Right atrium auricular region (tissue), 2 donors: ENCODE measurements at regions not wholly inside any gene's neighbourhood (a gene's known extent, or its start where the extent isn't known, plus 50 kb on each side); places are given as distances from the start of the nearest gene placed in this dataset.

Source experiments
- DNase-seq: peaks from one replicate; pipeline ENCODE4 v3.0.0-alpha.2; 2019; ENCODE audit warnings: low spot score
- H3K27ac ChIP-seq, 2 donors: fragments of 200-600 bp; sonication (generic); 1 replicate in 1 of 2; 2 replicates in 1 of 2; pipeline ENCODE4 v1.5.1; 2016 to 2019
- H3K27me3 ChIP-seq, 2 donors: fragments of 200-600 bp; sonication (generic); one replicate each; pipeline versions ENCODE4 v1.5.1 to v1.6.0; 2017 to 2019
- H3K36me3 ChIP-seq: fragments of 200-600 bp; sonication (generic); one replicate; pipeline ENCODE4 v1.5.1; 2016
- H3K4me1 ChIP-seq, 2 donors: fragments of 200-600 bp; sonication (generic); one replicate each; pipeline versions ENCODE4 v1.5.1 to v1.6.0; 2017 to 2019
- H3K4me3 ChIP-seq, 2 donors: fragments of 200-600 bp; sonication (generic); 1 replicate in 1 of 2; 2 replicates in 1 of 2; pipeline ENCODE4 v1.5.1; 2017 to 2019; ENCODE audit warnings: mild to moderate bottlenecking in 1 of 2, moderate library complexity in 1 of 2
- H3K9me3 ChIP-seq, 2 donors: fragments of 200-600 bp; sonication (generic); one replicate each; pipeline ENCODE4 v1.5.1; 2019
- TF ChIP-seq, protein P1 (sequence below), 2 donors: fragments of 200-600 bp; sonication (generic); IDR thresholded peaks; one replicate each; pipeline ENCODE4 v1.5.1; 2019; ENCODE audit warnings: antibody characterized with exemption in 2 of 2

DNA sequence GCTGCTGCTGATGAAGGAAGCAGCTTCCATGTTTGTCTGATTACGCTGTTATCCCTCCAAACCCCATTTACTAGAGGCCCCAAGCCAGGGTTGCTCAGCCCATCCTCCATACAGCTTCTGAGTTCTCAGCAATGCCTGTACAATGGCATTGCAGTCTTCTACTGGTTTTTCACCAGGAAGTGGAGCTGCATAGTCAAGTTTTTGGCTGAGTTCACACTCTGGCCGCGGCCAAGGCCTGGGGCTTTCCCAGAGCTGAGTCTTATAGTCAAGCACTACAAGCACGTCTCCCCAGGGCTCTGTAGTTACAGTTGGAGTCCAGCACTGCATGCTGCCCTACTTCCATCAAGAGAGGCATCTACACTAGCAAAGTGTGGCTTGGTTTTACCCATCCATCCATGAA, 182.5 kb downstream of the POU4F1 start:
- Histone ChIP-seq H3K4me1 (no peaks in the 10 kb centered on the region), H3K4me3 (no peak overlapping the region), H3K9me3 (no peaks in the 10 kb centered on the region), H3K27me3 (no peaks in the 10 kb centered on the region), H3K27ac (no peak overlapping the region), H3K36me3 (no peaks in the 10 kb centered on the region)
- DNase-seq = peak; percentile 59
- TF ChIP-seq, protein P1, sequence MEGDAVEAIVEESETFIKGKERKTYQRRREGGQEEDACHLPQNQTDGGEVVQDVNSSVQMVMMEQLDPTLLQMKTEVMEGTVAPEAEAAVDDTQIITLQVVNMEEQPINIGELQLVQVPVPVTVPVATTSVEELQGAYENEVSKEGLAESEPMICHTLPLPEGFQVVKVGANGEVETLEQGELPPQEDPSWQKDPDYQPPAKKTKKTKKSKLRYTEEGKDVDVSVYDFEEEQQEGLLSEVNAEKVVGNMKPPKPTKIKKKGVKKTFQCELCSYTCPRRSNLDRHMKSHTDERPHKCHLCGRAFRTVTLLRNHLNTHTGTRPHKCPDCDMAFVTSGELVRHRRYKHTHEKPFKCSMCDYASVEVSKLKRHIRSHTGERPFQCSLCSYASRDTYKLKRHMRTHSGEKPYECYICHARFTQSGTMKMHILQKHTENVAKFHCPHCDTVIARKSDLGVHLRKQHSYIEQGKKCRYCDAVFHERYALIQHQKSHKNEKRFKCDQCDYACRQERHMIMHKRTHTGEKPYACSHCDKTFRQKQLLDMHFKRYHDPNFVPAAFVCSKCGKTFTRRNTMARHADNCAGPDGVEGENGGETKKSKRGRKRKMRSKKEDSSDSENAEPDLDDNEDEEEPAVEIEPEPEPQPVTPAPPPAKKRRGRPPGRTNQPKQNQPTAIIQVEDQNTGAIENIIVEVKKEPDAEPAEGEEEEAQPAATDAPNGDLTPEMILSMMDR (IDR thresholded peaks at IDR 0.05) = no peak

GRCh38 chr13:78413887-78414553, 189.3 kb downstream of the POU4F1 start:
- Histone ChIP-seq H3K4me3 (no peak overlapping the region), H3K36me3 (no peaks in the 10 kb centered on the region), H3K27ac (no peak overlapping the region), H3K9me3 (no peaks in the 10 kb centered on the region), H3K4me1 (no peaks in the 10 kb centered on the region), H3K27me3 (no peaks in the 10 kb centered on the region)
- TF ChIP-seq, protein P1 (IDR thresholded peaks at IDR 0.05) = no peak
- no peak for DNase-seq

DNA sequence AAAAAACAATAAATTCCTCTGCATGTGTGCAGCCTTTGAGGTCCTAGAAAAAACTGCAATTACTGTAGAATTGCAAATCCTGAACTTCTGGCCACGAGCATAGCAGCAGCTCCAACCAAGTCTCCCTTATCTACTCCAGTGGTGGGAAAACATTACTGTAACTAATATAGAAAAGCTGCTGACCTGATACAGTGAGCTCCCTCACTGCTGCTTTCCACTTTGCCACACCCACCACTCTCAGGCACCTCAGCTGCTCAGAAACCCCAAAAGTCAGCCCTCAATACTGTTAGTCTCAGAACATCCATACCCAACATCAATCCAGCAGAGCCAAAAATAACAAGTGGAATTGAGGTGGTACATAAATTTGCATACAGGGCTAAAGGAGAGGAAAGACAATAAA, 192.5 kb downstream of the POU4F1 start:
- Histone ChIP-seq H3K4me1 (no peaks in the 10 kb centered on the region), H3K36me3 (no peaks in the 10 kb centered on the region), H3K27ac (no peak overlapping the region), H3K27me3 (no peaks in the 10 kb centered on the region), H3K9me3 (no peaks in the 10 kb centered on the region), H3K4me3 (no peak overlapping the region)
- no peak for DNase-seq
- TF ChIP-seq, protein P1 (IDR thresholded peaks at IDR 0.05) = no peak

GRCh38 chr13:78410164-78410563, 193.2 kb downstream of the POU4F1 start:
- DNase-seq = no peak
- Histone ChIP-seq H3K4me3 (no peak overlapping the region), H3K27me3 (no peaks in the 10 kb centered on the region), H3K27ac (no peak overlapping the region), H3K9me3 (no peaks in the 10 kb centered on the region), H3K36me3 (no peaks in the 10 kb centered on the region), H3K4me1 (no peaks in the 10 kb centered on the region)
- TF ChIP-seq, protein P1 (IDR thresholded peaks at IDR 0.05) = no peak

- no peaks in the 10 kb centered on the region for H3K4me1 ChIP-seq
- TF ChIP-seq, protein P1 (IDR thresholded peaks at IDR 0.05) = no peak
- H3K9me3 ChIP-seq = no peaks in the 10 kb centered on the region
- no peak for DNase-seq
- no peak overlapping the region for H3K27ac ChIP-seq
- no peak overlapping the region for H3K4me3 ChIP-seq
- no peaks in the 10 kb centered on the region for H3K27me3 ChIP-seq
- no peaks in the 10 kb centered on the region for H3K36me3 ChIP-seq
Observed at GRCh38 chr13:78409172-78409571, 194.2 kb downstream of the POU4F1 start.

DNA sequence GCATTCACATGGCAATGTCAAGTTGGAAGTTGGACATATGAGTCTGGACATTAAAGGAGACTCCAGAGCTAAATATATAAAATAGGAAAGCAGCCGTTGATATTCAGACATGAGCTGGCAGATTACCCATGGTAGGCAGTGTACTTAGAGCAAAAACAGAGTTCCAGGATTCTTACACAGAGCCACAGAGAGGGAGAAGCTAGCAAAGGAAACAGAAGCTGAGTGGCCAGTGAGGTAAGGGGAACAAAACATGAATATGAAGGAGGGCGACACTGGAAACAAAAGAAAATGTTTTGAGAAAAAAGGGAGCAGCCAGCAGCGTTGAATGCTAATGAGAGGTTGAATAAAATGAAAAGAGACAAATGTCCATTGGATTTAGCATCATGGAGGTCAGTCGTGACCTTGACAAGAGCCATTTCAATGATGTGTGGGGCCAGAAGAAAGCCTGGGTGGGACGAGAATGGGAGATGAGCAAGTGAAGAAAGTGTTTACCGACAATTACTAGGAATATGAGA, 198.4 kb downstream of the POU4F1 start:
- Histone ChIP-seq H3K36me3 (no peaks in the 10 kb centered on the region), H3K27me3 (no peaks in the 10 kb centered on the region), H3K4me1 (no peaks in the 10 kb centered on the region), H3K4me3 (no peak overlapping the region), H3K9me3 (no peaks in the 10 kb centered on the region), H3K27ac (no peak overlapping the region)
- TF ChIP-seq, protein P1 (IDR thresholded peaks at IDR 0.05) = no peak
- no peak for DNase-seq
